ENCODE measurements at regions not wholly inside any gene's neighbourhood (a gene's known extent, or its start where the extent isn't known, plus 50 kb on each side); places are given as distances from the start of the nearest gene placed in this dataset.

- Histone ChIP-seq H3K36me3 (no peaks in the 10 kb centered on the region), H3K4me3 (no peak overlapping the region), H3K27ac (no peak overlapping the region), H3K9me3 (no peaks in the 10 kb centered on the region), H3K4me1 (peaks cover 0 to 13% (median 0%) of the 10 kb centered on the region in 4 donors), H3K27me3 (no peaks in the 10 kb centered on the region)
- no peak for DNase-seq
- TF ChIP-seq POLR2A (IDR thresholded peaks at IDR 0.05) (no peak), POLR2AphosphoS5 (IDR thresholded peaks at IDR 0.05) (no peak), CTCF (IDR thresholded peaks at IDR 0.05) (no peak), EP300 (IDR thresholded peaks at IDR 0.05) (no peak)
- intact Hi-C loops (cut with DNase I; ENCODE audit: low total_unique reads) = no loop called here
- WGBS, 5 donors = 79 to 90% (median 87%) methylated on average over 2 of the region's 2 CpGs
These were observed 217.8 kb upstream of the TLE4 start for GRCh38 chr9:79353856-79354520.

- peak in 1 of 2 donors; percentile 50 for DNase-seq
- peak overlapping the region in 3 of 4 donors; percentile 11 to 26 (median 22) for H3K4me3 ChIP-seq
- H3K4me1 ChIP-seq = peaks cover 0 to 16% (median 2%) of the 10 kb centered on the region in 4 donors
- no peaks in the 10 kb centered on the region for H3K36me3 ChIP-seq
- TF ChIP-seq EP300 (IDR thresholded peaks at IDR 0.05) (no peak), POLR2A (IDR thresholded peaks at IDR 0.05) (no peak), POLR2AphosphoS5 (IDR thresholded peaks at IDR 0.05) (no peak), CTCF (IDR thresholded peaks at IDR 0.05) (no peak)
- H3K27ac ChIP-seq = no peak overlapping the region
- 21 to 53% (median 37%) methylated on average over 5 of the region's 5 CpGs for WGBS, 5 donors
- no peaks in the 10 kb centered on the region for H3K9me3 ChIP-seq
- intact Hi-C loops (cut with DNase I; ENCODE audit: low total_unique reads) = no loop called here
- H3K27me3 ChIP-seq = no peaks in the 10 kb centered on the region
These were observed 214.6 kb upstream of the TLE4 start for GRCh38 chr9:79357194-79357593.

GRCh38 chr9:79357616-79358015 lies 214.1 kb upstream of the TLE4 start:
- H3K4me3 ChIP-seq = peak overlapping the region in 3 of 4 donors; percentile 11 to 26 (median 22)

More at GRCh38 chr9:79357616-79358015, 214.1 kb upstream of the TLE4 start:
- Histone ChIP-seq H3K4me1 (peaks cover 0 to 17% (median 4%) of the 10 kb centered on the region in 4 donors), H3K36me3 (no peaks in the 10 kb centered on the region), H3K27ac (no peak overlapping the region), H3K27me3 (no peaks in the 10 kb centered on the region), H3K9me3 (no peaks in the 10 kb centered on the region)
- intact Hi-C loops (cut with DNase I; ENCODE audit: low total_unique reads) = no loop called here
- 16 to 42% (median 30%) methylated on average over 6 of the region's 6 CpGs for WGBS, 5 donors
- peak in 1 of 2 donors; percentile 43 for DNase-seq
- TF ChIP-seq POLR2A (IDR thresholded peaks at IDR 0.05) (no peak), EP300 (IDR thresholded peaks at IDR 0.05) (no peak), CTCF (IDR thresholded peaks at IDR 0.05) (no peak), POLR2AphosphoS5 (IDR thresholded peaks at IDR 0.05) (no peak)

Data from stomach (tissue), 8 donors.